Skeletal muscle satellite cell (primary cell): ENCODE measurements at regions not wholly inside any gene's neighbourhood (a gene's known extent, or its start where the extent isn't known, plus 50 kb on each side); places are given as distances from the start of the nearest gene placed in this dataset.
"Not testable (repeated sequence)": the region's sequence is repeated elsewhere in the genome, so short reads cannot be mapped to it uniquely, and the experiment has no call there.

Source experiments
- H3K27me3 ChIP-seq: 2 replicates; pipeline ENCODE4 v1.7.0; 2013; ENCODE audit warnings: low read length; ENCODE audit not compliant: control insufficient read depth, insufficient read depth
- H3K36me3 ChIP-seq: 2 replicates; pipeline ENCODE4 v1.7.0; 2013; ENCODE audit warnings: mild to moderate bottlenecking, control low read depth, low read length; ENCODE audit not compliant: insufficient read depth
- H3K4me1 ChIP-seq: 2 replicates; pipeline ENCODE4 v1.7.0; 2013; ENCODE audit warnings: low read length; ENCODE audit not compliant: control insufficient read depth, insufficient read depth
- H3K4me2 ChIP-seq: 2 replicates; pipeline ENCODE4 v1.7.0; 2013; ENCODE audit warnings: mild to moderate bottlenecking, low read length
- H3K4me3 ChIP-seq: 2 replicates; pipeline ENCODE4 v1.7.0; 2013; ENCODE audit warnings: low read length
- H3K9ac ChIP-seq: 2 replicates; pipeline ENCODE4 v1.7.0; 2013; ENCODE audit warnings: mild to moderate bottlenecking, low read depth, low read length, moderate library complexity
- H3K9me3 ChIP-seq: replicated peaks from 2 replicates; pipeline ENCODE4 v1.7.0; 2013; ENCODE audit warnings: mild to moderate bottlenecking, control low read depth, low read length

DNA sequence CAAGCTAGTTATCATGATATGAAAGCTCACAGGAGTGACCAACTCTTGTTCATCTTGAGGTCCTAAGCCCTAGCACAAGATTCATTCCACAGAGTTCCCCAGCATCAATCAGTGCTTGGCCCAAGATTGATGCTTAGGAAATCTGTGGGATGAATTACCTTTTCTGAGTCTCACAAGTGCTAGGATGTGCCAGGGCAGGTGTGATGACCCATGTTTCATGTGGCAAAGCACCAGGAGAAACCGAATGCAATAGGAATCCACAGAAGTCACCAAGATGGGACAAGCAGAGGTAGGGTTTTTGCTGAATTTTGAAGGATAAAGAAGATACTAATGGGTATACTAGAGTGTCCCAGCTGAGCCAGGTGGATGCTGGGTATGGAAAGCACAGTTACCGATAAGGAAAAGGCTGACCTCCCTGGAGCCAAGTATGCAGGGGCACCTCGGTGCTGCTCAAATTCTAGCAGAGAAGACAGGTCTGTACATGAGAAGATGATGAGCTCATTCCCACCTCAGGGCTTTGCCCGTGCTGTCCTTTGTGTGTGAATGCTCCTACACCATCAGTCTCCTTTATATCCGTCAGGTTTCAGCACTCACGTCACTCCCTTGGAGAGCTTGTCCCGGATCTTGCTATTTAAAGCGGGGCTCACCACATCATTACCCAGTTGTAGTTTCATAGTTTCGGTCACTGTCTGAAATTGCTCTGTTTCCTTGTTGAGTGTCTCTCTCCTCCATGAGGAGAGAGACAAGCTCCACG is 168.9 kb upstream of the TSC22D1 start:
- H3K4me2 ChIP-seq = no peak overlapping the region
- H3K9me3 ChIP-seq = no peaks in the 10 kb centered on the region
- peaks cover 5% of the 10 kb centered on the region for H3K4me1 ChIP-seq
- no peak overlapping the region for H3K9ac ChIP-seq
- no peak overlapping the region for H3K4me3 ChIP-seq
- H3K36me3 ChIP-seq = no peaks in the 10 kb centered on the region
- H3K27me3 ChIP-seq = no peaks in the 10 kb centered on the region

DNA sequence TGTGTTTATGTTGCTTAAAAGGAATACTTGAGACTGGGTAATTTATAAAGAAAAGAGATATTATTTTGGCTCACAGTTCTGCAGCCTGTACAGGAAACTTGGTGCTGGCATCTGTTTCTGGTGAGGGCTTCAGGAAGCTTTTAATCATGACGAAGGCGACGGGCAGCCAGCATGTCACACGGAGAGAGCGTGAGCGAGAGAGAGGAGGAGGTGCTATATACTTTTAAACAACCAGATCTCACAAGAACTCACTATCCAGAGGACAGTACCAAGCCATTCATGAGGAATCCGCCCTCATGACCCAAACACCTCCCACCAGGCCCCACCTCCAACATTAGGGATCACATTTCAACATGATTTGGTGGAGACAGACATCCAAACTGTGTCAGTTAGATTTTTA is 163.4 kb upstream of the TSC22D1 start:
- Histone ChIP-seq H3K4me2 (no peak overlapping the region), H3K36me3 (no peaks in the 10 kb centered on the region), H3K4me1 (peaks cover 3% of the 10 kb centered on the region), H3K27me3 (no peaks in the 10 kb centered on the region), H3K9me3 (no peaks in the 10 kb centered on the region), H3K9ac (no peak overlapping the region), H3K4me3 (no peak overlapping the region)

DNA sequence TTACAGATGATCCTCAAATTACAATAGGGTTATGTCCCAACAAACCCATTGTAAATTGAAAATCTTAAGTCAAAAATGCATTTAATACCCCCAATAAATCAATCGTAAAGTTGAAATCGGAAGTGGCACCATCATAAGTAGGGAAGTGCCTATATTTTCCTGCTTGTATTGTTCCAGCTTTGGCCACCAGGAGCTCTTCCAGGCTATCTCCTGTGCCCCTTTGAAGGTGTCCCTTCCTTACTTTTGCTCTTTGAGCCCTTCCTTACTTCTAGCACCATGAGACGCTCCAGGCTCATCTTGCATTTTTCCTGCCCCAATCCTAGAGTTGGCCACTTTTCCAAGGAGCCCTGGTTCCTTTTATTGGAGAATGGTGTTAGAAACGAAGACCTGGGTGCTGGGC is 163.0 kb upstream of the TSC22D1 start:
- Histone ChIP-seq H3K9me3 (no peaks in the 10 kb centered on the region), H3K4me2 (no peak overlapping the region), H3K4me1 (peaks cover 7% of the 10 kb centered on the region), H3K9ac (no peak overlapping the region), H3K27me3 (no peaks in the 10 kb centered on the region), H3K4me3 (no peak overlapping the region), H3K36me3 (no peaks in the 10 kb centered on the region)

DNA sequence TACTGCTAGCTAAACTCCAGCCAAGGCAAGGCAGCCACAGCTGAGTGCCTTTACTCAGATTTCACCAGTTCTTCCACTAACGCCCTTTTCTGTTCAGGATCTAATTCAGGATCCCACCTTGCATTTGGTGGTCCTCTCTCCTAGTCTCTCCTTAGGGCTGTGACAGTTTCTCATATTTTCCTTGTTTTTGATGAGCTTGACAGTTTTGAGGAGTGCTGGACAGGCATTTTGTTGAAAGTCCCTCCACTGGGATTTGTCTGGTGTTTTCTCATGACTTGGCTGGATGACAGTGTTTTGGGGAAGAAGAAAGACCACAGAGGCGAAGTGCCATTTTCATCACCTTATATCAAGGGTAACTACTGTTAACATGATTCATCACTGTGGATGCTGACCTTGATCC is 162.3 kb upstream of the TSC22D1 start:
- H3K27me3 ChIP-seq = no peaks in the 10 kb centered on the region
- no peak overlapping the region for H3K4me2 ChIP-seq
- H3K36me3 ChIP-seq = no peaks in the 10 kb centered on the region
- H3K4me3 ChIP-seq = no peak overlapping the region
- peaks cover 8% of the 10 kb centered on the region for H3K4me1 ChIP-seq
- H3K9ac ChIP-seq = no peak overlapping the region
- H3K9me3 ChIP-seq = no peaks in the 10 kb centered on the region

DNA sequence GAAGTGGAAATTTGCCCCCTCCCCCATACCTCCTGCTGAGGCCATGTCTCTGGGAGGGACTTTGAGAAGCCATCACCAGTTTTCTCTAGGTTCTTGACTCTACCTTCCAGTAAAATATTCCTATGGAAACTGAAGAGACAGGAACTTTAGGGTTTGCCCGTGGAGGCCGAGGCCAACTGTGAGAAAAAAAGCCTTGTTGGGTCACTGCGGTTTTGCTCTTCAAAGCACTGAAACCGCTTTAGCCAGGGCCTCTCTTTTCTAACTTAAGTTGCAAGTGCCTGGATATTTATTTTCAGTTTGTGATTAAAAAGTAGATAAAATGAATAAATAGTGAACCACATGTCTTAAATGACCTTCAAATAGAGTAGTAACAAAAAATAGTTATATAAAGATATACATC is 159.7 kb upstream of the TSC22D1 start:
- Histone ChIP-seq H3K36me3 (no peaks in the 10 kb centered on the region), H3K9me3 (no peaks in the 10 kb centered on the region), H3K9ac (no peak overlapping the region), H3K4me1 (peaks cover 8% of the 10 kb centered on the region), H3K4me2 (no peak overlapping the region), H3K27me3 (no peaks in the 10 kb centered on the region), H3K4me3 (no peak overlapping the region)

DNA sequence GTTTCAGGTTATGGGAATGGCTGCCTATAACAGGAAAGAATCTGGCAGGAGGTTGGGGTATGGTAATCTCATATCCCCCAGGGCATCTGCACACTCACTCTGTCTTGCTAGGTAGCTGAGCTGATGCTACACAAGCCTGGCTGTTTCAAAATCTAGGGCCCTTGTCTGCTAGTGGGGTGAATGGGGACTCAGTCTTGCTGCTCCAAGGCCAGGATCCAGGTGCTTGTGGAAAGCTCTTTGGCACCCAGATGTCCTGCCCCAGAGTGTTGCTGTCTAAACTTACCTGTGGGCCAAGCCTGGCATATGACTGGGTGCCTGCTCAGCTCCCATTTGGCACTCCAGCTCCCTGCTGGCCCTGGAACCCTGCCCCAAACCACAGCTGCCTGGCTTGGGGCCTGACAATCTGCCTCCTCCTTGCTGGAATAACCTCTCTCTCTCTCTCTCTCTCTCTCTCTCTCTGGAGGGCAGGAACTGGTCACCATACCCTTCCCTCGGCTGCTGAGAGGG is 158.1 kb upstream of the TSC22D1 start:
- Histone ChIP-seq H3K4me3 (no peak overlapping the region), H3K4me2 (no peak overlapping the region), H3K27me3 (no peaks in the 10 kb centered on the region), H3K36me3 (no peaks in the 10 kb centered on the region), H3K4me1 (peaks cover 8% of the 10 kb centered on the region), H3K9ac (no peak overlapping the region), H3K9me3 (no peaks in the 10 kb centered on the region)

DNA sequence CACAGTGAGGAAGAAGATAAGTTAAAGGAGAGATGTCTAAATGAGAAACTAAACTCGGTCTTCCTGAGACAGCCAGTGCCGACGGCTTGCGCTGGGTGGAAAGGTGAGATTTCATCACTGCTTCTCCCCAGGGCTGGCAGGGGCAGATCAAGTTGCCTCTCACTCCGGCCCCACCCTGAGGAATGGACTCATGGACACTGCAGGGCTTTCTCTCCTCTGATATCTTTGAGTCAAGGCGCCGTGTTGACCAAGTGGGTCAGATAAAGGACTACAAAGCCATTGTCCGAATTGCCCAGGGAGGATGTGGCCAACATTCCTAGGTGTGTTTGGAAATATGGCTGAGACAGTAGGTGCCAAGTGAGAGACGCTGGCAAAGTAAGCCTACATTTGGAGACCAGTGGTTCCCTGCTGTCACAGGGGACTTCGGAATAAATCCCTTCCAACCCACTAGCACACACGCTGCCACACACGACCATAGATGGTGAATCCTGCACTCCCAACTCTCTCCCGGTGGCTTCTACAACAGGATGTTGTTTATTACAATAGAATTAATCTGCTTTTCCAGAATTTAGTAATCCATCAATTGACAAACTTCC is 156.5 kb upstream of the TSC22D1 start:
- Histone ChIP-seq H3K9ac (no peak overlapping the region), H3K36me3 (no peaks in the 10 kb centered on the region), H3K4me1 (peaks cover 8% of the 10 kb centered on the region), H3K4me3 (no peak overlapping the region), H3K9me3 (no peaks in the 10 kb centered on the region), H3K4me2 (no peak overlapping the region), H3K27me3 (no peaks in the 10 kb centered on the region)

DNA sequence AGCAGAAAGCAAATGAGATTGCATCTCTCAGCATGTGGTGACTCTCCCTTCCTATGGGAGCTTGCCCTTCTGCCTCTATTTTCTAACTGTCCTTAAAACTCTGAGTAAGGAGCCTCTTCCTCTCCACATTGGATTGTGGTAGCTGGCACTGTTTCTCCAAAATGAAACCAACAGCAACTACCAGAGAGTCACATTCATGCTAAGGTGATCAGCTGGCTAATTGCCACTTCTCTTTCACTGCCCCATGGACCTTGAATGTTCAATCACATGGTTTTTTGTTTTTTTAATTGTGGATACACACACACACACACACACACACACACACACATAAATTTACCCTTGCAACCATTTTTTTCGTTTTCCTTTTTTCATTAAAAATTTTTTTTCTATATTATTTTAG is 154.7 kb upstream of the TSC22D1 start:
- Histone ChIP-seq H3K4me2 (no peak overlapping the region), H3K4me1 (peaks cover 16% of the 10 kb centered on the region), H3K36me3 (no peaks in the 10 kb centered on the region), H3K9me3 (no peaks in the 10 kb centered on the region), H3K4me3 (no peak overlapping the region), H3K9ac (no peak overlapping the region), H3K27me3 (no peaks in the 10 kb centered on the region)

DNA sequence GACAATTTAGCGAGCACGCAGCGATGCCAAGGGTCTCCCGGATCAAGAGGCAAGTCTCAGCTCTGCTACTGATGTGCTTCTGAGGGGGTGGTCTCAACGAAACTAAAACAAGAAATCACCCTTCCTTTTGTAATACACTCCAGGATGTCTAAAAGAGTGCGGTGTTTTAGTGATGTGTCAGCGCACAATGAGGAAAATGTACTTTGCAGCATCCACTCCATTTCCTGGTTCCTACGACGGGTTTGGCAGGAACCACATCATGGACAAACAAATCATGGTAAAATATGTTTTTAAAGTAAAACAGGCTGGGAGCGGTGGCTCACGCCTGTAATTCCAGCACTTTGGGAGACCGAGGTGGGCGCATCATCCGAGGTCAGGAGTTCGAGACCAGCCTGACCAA is 154.0 kb upstream of the TSC22D1 start:
- Histone ChIP-seq H3K4me2 (no peak overlapping the region), H3K9ac (no peak overlapping the region), H3K4me3 (no peak overlapping the region), H3K36me3 (no peaks in the 10 kb centered on the region), H3K4me1 (peaks cover 16% of the 10 kb centered on the region), H3K9me3 (no peaks in the 10 kb centered on the region), H3K27me3 (no peaks in the 10 kb centered on the region)

DNA sequence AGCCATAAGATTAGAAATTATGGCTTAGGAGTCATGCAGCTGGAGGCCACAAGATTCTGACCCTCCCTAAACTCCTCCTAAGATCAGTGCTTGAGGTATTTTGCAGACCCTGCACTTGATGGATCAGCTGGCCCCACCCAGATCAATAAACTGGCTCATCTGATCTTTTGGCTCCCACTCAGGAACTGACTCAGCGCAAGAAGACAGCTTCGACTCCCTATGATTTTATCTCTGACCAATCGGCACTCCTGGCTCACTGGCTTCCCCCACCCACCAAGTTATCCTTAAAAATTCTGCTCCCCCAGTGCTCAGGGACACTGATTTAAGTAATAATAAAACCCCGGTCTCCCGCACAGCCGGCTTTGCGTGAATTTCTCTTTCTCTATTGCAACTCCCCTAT is 151.5 kb upstream of the TSC22D1 start:
- H3K4me1 ChIP-seq, H3K4me2 ChIP-seq, H3K27me3 ChIP-seq, H3K9me3 ChIP-seq, H3K4me3 ChIP-seq, H3K9ac ChIP-seq, H3K36me3 ChIP-seq: not testable (repeated sequence)

DNA sequence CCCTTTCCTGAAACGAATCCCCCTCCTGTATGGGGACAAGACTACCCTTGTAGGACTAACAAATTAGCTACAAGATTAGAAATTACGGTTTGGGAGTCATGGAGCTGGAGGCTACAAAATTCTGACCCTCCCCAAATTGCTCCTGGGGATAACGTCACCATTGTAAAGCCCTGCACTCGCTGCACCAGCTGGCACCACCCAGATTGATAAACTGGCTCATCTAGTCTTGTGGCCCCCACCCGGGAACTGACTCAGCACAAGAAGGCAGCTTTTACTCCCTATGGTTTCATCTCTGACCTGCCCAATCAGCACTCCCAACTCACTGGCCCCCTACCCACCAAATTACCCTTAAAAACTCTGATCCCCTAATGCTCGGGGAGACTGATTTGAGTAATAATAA is 150.6 kb upstream of the TSC22D1 start:
- Histone ChIP-seq H3K4me3 (no peak overlapping the region), H3K27me3 (no peaks in the 10 kb centered on the region), H3K36me3 (no peaks in the 10 kb centered on the region), H3K9ac (no peak overlapping the region), H3K4me2 (no peak overlapping the region), H3K9me3 (no peaks in the 10 kb centered on the region), H3K4me1 (peaks cover 8% of the 10 kb centered on the region)

DNA sequence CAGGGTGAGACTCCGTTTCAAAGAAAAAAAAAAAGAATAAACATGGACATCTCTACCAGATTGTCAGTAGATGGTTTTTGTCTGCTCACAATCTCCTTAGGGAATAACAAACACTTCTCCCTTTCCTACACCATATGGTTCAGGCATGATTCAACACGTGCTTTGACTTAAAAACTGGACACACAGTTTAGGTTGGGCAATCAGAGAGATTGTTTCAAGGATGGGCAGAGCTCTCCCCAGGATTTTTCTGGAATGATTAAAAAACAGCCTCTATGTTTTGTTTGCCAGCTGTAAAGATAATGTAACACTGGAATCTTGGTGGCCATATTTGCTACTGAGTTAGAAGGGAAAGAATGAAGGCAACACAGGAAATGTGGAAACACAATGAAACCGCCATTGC is 150.1 kb upstream of the TSC22D1 start:
- H3K4me1 ChIP-seq = peaks cover 8% of the 10 kb centered on the region
- H3K4me3 ChIP-seq = no peak overlapping the region
- H3K27me3 ChIP-seq = no peaks in the 10 kb centered on the region
- no peak overlapping the region for H3K9ac ChIP-seq
- no peak overlapping the region for H3K4me2 ChIP-seq
- no peaks in the 10 kb centered on the region for H3K36me3 ChIP-seq
- H3K9me3 ChIP-seq = no peaks in the 10 kb centered on the region
